TTC549 (cell line): ENCODE measurements at regions not wholly inside any gene's neighbourhood (a gene's known extent, or its start where the extent isn't known, plus 50 kb on each side); places are given as distances from the start of the nearest gene placed in this dataset.

ENCODE experiments used
- FAIRE-seq: peaks from 2 replicates; lab custom pipeline; 2012; peaks lifted over from hg19 to GRCh38; lab: Jason Lieb, UNC

DNA sequence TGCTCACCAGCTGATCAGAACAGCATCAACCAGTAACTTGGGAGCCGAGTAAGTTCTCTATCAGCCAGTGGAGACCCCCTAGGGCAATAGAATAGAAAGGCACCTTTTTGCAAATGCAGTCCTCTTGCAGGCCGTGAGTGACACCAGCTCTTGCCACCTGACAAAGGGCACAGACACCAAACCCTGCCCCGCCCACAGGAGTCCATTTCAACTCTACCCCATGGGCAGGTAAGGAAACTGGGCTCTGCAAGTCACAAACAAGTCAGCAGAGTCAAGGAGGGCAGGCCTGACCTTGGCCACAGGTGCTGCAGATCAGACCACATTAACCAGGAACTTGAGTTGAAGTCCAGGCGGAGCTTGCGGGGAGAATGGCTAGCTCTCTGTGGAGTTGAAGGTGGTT lies 77.4 kb upstream of the SPATA13 start:
- no peak for FAIRE-seq

DNA sequence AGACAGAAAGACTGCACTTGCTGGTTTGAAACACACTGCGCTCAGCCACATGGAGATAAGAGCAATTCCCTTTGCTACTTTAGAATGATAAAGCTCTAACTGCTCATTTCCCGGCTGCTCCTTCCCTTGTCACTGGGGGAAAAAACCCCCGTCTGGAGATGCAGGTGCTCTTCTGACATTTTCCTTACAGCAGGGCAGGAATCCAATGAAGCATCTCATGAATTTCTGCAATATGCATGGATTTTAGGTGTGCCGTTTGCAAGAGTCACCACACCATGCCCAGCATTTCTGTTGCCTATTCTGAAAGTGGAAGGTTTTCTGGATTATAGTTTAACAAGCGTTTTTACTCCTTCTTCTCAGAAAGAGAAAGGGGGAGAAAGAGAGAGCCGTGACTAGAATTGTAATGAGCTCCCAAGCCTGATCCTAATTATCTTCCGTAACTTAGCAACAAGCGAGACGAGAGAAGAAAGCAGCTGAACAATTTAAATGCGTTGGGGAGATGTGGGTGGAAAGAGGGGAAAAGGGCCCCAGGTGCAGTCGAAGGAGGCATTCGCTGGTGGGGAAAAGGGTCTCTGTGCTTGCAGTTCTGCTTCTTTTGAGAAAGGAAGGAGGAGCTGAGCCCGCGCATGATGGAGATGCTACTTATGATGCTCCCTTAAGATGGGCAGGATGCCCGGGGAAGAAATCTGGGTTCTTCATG lies 76.6 kb upstream of the SPATA13 start:
- FAIRE-seq, result no peak

DNA sequence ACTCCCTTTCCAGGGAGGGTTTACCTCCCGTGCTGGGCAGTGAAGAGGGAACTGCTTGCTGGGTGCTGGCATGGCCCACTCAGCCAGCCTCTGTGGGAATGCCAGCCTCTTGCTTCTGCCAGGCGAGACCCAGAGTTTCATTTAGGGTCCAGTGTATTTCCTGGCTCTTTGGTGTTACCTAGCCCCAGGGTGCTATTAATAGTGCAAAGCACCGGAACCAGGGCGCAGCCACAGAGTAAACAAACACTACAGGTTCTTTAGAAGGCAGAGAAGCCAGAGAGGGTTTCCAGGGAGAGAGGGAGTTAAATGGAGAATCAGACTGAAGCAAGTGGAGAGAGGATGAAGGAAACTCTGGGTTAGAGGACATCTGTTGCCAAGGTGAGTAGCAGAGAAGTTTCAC lies 74.9 kb upstream of the SPATA13 start:
- FAIRE-seq, result no peak

DNA sequence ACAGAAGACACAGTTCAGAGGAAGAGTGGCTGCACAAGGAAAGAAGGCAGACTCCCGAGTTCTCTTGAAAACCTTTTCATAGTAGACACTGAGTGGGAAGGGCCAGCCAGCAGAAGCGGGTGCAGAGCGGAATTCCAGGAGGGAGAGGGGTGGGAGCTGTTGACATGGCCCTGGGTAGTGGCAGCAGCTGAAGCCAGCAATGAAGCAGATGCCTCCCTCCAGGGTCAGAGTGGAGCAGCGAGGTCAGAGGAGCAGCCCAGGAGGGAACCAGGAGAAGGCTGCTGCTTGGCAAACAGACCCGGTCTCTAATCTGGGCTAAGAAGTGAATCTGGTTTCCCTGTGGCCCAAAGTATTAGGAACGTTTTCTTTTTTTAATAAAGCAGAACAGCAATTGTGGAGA lies 73.9 kb upstream of the SPATA13 start:
- no peak for FAIRE-seq

DNA sequence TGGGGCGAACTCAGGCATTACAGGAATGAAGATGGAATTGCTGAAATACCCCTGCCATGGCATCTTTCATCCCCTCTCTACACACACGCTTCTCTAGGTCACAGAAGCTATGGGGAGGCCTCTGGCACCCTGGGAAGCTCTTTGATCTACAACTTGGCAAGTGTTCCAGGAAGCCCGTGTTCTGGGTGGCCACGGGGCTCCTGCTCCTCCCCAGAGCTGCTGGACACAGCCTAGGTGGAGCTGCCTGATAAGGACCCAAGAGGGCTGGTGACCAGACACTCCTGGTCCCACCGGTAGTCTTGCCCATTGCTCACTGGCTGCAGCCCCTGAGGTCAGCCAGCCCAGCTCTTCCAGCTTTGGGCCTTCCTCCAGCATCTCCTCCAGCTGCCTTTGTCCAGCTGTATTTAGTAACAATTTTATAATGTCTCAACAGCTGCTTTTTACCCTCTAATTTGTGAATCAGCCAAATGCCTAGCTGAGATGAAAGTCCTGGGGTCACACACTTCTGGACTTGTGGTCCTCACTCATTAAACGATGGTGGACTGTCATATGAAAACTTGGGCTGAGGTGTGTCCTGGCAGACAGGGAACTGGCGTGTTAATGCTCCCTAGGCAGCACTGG lies 72.8 kb upstream of the SPATA13 start:
- FAIRE-seq, result no peak

DNA sequence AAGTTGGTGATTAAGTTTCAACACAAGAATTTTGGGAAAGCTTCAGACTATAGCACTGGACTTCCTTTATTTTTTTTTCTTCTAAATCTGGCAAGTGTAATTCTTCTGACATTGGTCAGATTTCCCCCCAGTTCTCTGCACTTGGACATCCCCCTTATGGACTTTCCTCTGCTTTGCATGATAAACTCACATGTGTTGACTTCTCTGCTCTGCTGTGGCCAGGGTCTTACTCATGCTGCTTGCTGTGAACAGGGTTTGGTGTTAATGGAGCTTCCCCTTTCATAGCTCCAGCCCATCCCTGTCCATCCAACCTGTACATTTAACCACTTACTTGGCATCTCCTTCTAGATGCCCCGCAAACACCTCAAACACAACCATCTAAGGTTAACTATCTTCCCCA lies 70.5 kb upstream of the SPATA13 start:
- FAIRE-seq, result no peak

DNA sequence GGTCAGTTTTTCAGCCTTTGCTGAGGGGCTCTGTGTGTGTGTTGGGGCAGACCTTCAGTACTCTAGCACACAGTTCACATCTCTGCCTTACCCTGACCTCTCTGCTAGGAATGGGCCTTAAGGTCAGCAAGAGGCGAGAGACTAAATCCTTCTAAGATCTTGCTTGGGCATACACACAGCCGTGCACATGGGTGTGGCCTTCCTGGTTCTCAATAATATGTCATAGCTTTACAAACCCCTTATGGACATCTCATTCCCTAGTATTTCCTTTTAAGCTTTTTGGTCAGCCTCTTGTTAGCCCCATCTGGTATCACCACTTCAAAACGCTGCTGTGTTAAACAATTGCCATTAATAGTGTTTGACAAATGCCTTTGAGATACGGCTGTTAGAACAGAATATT lies 69.4 kb upstream of the SPATA13 start:
- FAIRE-seq, result no peak

DNA sequence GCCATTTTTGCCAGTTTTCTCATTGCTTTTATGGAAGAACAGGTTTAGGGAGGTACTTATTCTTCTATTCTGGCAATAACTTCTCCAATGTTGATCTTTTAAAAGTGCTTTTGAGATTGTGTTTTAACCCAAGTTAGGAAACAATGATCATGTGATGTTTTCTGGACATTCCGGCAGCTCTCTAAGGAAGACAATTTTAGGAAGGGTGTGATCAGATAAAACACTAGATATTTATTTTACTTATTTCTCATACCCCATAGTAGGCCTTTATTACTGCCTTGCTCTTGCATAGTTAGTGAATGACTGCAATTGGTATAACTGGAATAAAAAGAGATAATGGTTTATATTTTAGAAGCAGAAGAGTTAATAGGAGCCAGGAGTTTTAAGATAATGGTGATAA lies 68.4 kb upstream of the SPATA13 start:
- no peak for FAIRE-seq

DNA sequence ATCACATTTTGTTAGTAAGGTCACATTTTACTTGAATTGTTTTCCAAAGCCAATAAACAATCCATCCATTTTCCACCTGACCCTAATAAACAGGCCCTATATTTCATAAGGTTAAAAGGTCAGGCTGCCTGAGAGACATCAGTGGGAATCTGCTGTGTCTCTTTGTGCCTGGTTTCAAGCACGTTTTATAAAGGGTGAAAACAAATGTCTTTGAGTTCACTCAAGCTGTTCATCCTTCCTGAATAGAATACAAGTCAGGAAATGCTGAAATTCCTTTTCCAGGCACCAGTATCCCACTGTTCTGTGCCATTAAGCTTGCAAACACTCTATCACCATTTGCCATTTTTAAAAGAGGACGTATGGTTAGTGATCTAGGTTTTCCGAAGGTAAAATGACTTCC lies 67.5 kb upstream of the SPATA13 start:
- FAIRE-seq, result no peak

DNA sequence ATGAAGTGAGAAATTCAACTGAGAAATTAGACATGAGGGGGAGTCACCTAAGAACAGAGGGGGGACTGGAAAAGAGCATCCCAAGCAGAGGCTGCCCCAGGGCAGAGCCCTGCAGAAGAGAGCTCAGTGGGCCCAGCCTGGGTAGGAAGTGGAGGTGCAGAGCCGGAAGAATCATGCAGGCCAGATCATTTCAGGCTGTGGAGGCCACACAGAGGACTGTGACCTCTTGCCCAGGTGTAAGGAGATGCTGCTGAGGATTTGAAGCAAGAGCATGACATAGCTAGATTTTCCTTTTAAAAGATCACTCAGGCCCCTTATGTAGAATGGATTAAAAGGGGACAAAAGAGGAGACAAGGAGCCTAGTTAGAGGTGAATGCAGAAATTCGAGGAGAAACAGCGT lies 63.9 kb upstream of the SPATA13 start:
- no peak for FAIRE-seq

DNA sequence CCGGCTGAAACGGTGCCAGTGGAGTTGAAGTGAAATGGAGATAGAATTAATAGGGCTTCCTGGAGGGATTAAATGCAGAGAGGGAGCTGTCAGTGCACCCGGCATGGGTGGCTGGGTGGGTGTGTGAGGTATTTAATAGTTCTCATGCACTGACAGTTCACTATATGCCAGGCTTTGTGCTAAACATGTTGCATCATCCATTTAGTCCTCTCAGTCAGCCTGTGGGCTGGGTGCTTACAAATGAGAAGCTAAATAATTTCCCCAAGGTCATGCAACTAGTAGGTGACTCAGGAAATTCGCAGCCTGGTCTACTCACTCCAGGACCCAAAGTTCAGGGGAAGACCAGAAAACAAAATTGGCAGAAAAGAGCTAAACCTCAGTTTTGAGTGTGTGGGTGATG lies 63.5 kb upstream of the SPATA13 start:
- FAIRE-seq, result no peak

DNA sequence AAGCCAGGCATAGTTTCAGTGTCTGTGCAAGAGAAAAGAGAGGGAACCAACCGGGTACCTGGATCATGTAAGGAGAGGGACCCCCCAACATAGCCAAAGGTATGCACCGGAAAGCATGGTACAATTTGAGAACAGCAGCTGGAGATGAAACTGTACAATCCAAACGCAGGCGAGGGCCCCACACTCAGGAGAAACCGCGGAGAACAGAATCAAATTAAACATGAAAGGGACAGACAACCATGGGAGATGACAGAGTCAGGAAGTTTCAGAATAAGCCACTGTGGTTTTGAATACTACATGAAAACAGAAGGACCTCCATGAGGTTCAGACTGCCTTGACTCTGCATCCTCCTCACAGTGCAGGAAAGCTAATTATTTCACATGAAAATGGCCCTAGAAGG lies 62.9 kb upstream of the SPATA13 start:
- FAIRE-seq, result no peak

DNA sequence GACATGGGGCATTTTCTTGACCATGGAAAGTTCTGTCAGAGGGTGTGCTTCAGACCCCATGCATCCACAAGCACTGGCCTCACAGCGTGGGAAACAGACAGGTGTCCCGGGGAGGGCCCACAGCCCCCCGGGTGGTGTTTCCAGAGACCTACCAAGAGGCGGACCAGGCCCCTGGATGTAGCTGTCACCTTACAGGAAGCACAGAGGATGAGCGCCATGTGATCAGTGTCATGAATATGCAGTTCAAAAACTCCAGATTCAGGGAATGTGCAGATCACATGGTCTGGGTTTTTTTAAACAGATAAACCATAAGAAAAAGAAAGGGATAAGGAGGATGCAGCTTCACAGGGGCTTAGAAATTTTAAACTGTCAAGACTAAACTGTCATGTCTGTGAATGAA lies 61.0 kb upstream of the SPATA13 start:
- FAIRE-seq, result no peak

DNA sequence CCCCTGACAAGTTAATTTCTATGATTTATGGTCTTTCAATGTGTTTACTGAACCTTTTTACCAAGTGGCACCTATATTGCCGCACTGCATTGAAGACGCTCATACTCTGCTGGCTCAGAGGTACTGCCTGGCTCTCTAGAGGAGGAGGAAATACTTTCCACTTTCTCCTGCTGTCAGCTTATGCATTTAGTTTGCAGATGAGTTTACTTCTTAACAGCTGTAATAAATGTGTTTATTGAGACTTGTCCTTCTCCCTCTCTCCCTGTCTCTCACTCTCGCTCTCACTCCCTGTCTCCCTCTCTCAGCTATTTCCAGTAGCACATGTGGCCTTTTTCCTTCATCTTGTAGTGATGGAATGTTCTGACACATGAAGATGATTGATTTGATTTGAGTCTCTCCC lies 60.3 kb upstream of the SPATA13 start:
- FAIRE-seq, result no peak

DNA sequence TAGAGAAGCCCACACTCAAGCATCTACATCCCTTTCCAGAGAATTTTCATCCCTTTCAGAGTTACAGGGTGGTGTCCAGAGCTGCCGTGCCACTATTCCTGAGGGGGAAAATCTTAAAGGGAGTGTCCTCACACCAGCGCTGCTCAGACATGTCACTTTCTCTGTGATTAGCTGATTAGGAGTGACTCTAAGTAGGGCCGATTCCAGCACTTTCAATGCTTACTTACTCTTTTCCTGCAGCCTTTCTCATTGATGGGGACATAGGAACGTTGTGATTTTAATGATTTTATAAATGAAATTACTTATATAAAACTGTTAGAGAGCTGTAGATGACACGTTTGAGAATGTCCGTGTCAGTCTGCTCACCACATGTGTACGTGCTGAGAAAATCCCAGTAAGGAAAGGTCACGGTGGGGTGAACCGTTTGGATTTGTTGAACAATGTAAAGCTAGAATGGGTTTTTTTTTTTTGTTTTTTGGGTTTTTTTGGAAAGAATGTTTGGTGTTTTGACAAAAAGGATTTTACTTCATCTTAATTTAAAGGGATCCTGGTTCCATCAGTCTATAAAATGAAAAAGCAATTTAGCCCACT lies 56.6 kb upstream of the SPATA13 start:
- no peak for FAIRE-seq

DNA sequence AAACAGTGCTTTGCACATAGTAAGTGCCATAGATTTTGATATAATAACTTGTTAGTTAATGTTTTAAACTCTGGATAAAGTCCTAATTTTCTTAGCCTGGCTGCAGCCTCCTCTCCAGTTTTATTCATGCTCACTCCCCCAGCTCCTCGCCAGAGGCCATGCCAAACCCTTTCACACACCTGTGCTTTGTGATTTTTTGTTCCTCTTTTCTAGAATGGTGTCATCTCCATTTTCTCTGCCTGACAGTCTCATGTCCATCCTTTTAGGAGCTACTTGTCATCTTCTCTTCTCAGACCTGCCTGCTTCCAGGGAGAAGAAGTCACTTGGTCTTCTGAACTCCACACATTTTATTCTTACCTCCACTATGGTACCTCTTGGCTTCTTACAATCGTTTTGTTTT lies 55.8 kb upstream of the SPATA13 start:
- FAIRE-seq, result no peak

DNA sequence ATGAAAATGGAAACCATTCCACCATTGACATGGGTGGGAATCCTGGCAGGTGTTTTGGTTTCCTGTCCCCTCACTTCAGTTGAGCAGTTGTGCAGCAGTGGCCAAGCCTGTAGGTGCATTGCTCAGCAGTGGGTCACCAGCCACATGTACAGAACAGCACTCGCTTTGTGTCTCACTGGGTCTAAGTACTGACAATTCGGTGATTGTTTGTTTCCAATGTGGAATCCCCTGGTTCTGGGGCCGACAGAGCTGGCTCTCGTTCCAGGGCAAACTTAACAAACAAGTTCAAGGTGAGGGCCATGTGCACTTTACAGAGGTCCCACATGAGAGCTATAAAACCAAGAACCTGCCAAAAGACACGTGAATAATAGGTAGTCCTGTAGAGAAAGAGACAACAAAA lies 54.1 kb upstream of the SPATA13 start:
- FAIRE-seq, result no peak

DNA sequence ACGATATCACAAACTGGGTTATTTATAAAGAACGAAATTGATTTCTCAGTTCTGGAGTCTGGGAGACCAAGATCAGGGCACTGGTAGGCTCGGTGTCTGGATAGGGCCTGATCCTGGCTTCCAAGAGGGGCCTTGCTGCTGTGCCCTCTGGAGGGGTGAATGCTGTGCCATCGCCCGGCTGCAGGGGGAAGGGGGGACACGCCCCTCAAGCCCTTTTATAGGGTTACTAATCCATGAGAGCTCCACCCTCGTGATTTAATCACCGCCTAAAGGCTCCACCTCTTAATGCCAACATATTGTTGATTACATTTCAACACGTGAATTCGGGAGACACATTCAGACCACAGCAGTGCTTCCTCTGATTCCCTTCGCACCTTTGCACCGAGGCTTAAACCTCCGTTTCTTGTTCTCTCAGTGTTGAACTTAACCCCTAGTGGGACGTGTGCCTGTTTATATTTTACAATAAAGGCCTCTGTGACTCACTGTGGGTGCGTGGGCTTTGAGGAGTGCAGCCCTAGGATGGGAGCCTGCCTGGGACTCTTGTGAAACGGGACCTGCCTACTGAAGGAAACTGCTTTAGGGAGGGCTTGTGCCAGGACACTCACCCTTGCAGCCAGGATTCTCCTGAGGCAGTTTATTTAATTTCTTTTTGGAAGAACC lies 52.4 kb upstream of the SPATA13 start:
- no peak for FAIRE-seq

DNA sequence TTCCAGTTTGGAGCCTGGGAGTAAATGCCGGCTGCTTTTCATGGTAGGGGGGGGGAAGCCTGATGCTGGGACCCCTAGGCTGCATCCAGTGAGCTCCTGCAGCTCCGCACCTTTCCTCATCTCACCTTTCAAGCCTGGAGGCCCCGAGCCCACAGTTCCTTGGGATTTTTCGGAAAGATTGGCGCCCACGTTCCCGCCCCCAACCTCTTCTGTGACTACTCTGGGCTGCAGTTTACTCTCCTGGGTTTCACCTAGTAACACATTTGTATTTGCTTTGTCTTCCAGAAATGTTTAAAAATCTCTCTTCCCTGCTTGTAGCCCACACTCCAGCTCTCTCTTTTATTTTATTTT lies 51.9 kb upstream of the SPATA13 start:
- FAIRE-seq, result no peak

DNA sequence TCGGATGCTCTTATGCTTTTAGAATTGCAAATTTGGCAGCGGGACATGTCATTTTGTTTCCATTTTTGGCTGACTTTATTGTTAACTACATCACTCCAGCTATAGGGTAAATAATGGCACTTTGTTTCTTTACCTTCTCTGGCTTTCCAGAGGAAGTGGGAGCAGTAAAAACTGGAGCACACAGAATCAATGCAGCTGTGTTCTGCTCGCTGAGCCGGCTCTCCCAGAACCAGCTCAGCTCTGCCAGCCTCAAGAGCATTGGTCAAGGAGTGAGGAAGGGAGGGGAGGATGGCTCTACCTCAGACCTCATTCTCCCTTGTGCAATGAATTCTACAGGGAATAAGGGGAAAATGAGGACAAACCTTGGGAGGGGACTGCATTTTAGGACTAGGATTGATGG lies 50.5 kb upstream of the SPATA13 start:
- no peak for FAIRE-seq
